ENCODE measurements at regions not wholly inside any gene's neighbourhood (a gene's known extent, or its start where the extent isn't known, plus 50 kb on each side); places are given as distances from the start of the nearest gene placed in this dataset.
"Not testable (repeated sequence)": the region's sequence is repeated elsewhere in the genome, so short reads cannot be mapped to it uniquely, and the experiment has no call there.

DNA sequence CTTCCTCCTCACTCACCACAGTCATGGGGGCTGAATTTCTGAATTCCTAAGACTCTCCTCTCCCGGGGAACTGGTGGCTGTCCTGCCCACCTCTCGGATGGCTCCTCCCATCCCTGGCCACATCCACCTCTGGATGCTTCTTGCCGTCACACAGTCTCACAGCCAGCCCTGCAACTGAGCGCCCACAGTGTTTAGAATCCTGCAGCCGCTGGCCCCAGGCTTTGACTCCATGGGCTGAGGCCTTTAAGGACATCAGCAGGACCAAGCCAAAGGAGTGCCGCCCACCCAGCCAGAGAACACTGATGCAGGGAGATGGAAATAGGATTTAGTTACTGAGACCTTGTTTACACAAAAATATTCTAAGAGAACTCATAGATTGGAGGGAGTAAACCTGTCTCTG is 299.3 kb upstream of the WSB1 start:
- H3K4me1 Mint-ChIP-seq; H3K4me3 Mint-ChIP-seq; H3K36me3 Mint-ChIP-seq (ENCODE audit: low read depth); H3K27ac Mint-ChIP-seq (ENCODE audit: unreplicated experiment); H3K9me3 Mint-ChIP-seq; DNase-seq (ENCODE audit: low read depth, low spot score); H3K27me3 Mint-ChIP-seq (ENCODE audit: low read depth): not testable (repeated sequence)

DNA sequence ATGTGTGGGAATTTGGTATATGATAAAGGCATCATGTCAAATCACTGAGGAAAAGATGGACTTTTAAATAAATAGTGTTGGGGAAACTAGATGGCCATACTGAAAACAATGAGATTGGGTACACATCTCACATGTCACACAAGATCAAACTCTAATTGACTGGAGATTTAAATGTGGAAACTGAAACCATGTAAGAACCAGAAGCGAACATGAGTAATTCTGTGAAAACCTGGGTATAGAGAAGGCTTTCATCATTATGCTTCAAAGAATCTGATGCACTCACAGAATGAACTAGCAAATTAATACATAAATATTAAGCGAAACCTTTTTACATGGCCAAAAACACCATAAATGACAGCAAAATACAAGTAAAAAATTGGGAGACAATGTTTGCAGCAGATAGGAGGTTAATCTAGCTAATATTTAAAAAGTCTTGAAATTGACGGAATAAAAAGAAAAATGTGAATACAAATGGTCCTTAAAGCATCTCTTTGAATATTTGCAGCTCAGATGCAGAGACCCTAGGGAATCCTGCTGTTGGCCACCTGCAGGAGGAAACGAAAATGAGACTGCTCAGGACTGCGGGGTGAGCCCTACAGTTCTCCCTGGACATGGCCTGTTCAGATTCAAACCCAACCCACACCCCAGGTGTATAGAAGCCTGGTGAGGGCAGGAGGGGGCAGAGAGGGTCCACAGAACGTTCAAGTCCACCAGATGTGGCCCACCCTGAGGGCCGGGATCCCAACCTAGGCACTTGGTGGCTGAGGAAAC is 297.6 kb upstream of the WSB1 start:
- not testable (repeated sequence) for H3K4me3 Mint-ChIP-seq; H3K27me3 Mint-ChIP-seq (ENCODE audit: low read depth); H3K36me3 Mint-ChIP-seq (ENCODE audit: low read depth); H3K27ac Mint-ChIP-seq (ENCODE audit: unreplicated experiment); H3K4me1 Mint-ChIP-seq; DNase-seq (ENCODE audit: low read depth, low spot score)
- H3K9me3 Mint-ChIP-seq: peaks cover 12% of the 10 kb centered on the region

GRCh38 chr17:27007734-27008531 is 286.0 kb upstream of the WSB1 start:
- not testable (repeated sequence) for H3K4me3 Mint-ChIP-seq; DNase-seq (ENCODE audit: low read depth, low spot score); H3K36me3 Mint-ChIP-seq (ENCODE audit: low read depth); H3K27me3 Mint-ChIP-seq (ENCODE audit: low read depth); H3K4me1 Mint-ChIP-seq; H3K27ac Mint-ChIP-seq (ENCODE audit: unreplicated experiment)
- peaks cover 15% of the 10 kb centered on the region for H3K9me3 Mint-ChIP-seq

GRCh38 chr17:27009087-27009486 is 284.8 kb upstream of the WSB1 start:
- no peak for TF ChIP-seq CTCF (conservative IDR thresholded peaks at IDR 0.05)
- Mint-ChIP-seq H3K4me1 (no peaks in the 10 kb centered on the region), H3K36me3 (ENCODE audit: low read depth) (peaks cover 6% of the 10 kb centered on the region), H3K27ac (ENCODE audit: unreplicated experiment) (no peak overlapping the region), H3K9me3 (peaks cover 9% of the 10 kb centered on the region), H3K27me3 (ENCODE audit: low read depth) (no peaks in the 10 kb centered on the region), H3K4me3 (no peak overlapping the region)
- no peak for DNase-seq (ENCODE audit: low read depth, low spot score)

DNA sequence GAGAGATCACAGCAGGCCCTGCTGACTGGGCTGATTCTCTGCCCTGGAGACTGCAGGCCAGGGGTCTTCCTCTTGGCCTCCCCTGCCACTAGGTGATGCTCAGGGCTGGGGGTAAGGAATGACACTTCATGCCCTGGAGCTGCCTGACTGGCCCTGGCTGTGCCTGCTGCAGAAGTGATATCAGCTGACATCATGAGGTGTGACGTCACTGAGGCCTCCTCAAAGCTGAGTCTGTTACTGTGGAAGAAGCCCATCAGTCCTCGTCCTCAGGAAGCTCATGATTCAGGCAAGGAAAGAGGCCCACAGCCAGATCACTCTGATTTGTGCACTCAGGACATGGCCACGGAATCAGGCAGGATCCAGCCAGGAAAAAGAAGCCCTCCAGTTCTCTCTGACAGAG is 283.8 kb upstream of the WSB1 start:
- H3K36me3 Mint-ChIP-seq (ENCODE audit: low read depth); H3K4me1 Mint-ChIP-seq: not testable (repeated sequence)
- H3K9me3 Mint-ChIP-seq: peaks cover 13% of the 10 kb centered on the region

GRCh38 chr17:27030552-27030951 is 263.4 kb upstream of the WSB1 start:
- not testable (repeated sequence) for DNase-seq (ENCODE audit: low read depth, low spot score); H3K27ac Mint-ChIP-seq (ENCODE audit: unreplicated experiment); H3K27me3 Mint-ChIP-seq (ENCODE audit: low read depth); H3K4me3 Mint-ChIP-seq; H3K9me3 Mint-ChIP-seq; H3K36me3 Mint-ChIP-seq (ENCODE audit: low read depth); H3K4me1 Mint-ChIP-seq

More for the DNA sequence above, 283.8 kb upstream of the WSB1 start:
- not testable (repeated sequence) for DNase-seq (ENCODE audit: low read depth, low spot score); H3K4me3 Mint-ChIP-seq; H3K27ac Mint-ChIP-seq (ENCODE audit: unreplicated experiment); H3K27me3 Mint-ChIP-seq (ENCODE audit: low read depth)

GRCh38 chr17:27038676-27039075 is 255.2 kb upstream of the WSB1 start:
- Mint-ChIP-seq H3K27me3 (ENCODE audit: low read depth) (no peaks in the 10 kb centered on the region), H3K4me3 (no peak overlapping the region), H3K36me3 (ENCODE audit: low read depth) (no peaks in the 10 kb centered on the region), H3K4me1 (no peaks in the 10 kb centered on the region), H3K9me3 (peaks cover 5% of the 10 kb centered on the region), H3K27ac (ENCODE audit: unreplicated experiment) (no peak overlapping the region)
- TF ChIP-seq CTCF (conservative IDR thresholded peaks at IDR 0.05): no peak
- no peak for DNase-seq (ENCODE audit: low read depth, low spot score)

GRCh38 chr17:27045039-27045438 is 248.9 kb upstream of the WSB1 start:
- H3K9me3 Mint-ChIP-seq: not testable (repeated sequence)

More at GRCh38 chr17:27045039-27045438, 248.9 kb upstream of the WSB1 start:
- not testable (repeated sequence) for DNase-seq (ENCODE audit: low read depth, low spot score); H3K27ac Mint-ChIP-seq (ENCODE audit: unreplicated experiment); H3K27me3 Mint-ChIP-seq (ENCODE audit: low read depth); H3K4me1 Mint-ChIP-seq; H3K36me3 Mint-ChIP-seq (ENCODE audit: low read depth); H3K4me3 Mint-ChIP-seq
